Sigmoid colon (tissue), 4 donors: ENCODE measurements at regions not wholly inside any gene's neighbourhood (a gene's known extent, or its start where the extent isn't known, plus 50 kb on each side); places are given as distances from the start of the nearest gene placed in this dataset.

Experiments used
- POLR2A ChIP-seq, 2 donors: fragments of 450-650 bp; IDR thresholded peaks; one replicate each; pipeline ENCODE4 v1.6.1; 2016; ENCODE audit warnings: antibody characterized with exemption in 2 of 2, mild to moderate bottlenecking in 2 of 2, moderate library complexity in 2 of 2
- POLR2AphosphoS5 ChIP-seq, 4 donors: sonication (generic); formaldehyde crosslinking; IDR thresholded peaks; one replicate each; pipeline ENCODE4 v1.6.1; 2017; ENCODE audit warnings: antibody characterized with exemption in 4 of 4
- TF ChIP-seq, protein P1 (sequence below), 4 experiments: fragments of 450-650 bp in 3 of 4; fragments of 200-600 bp in 1 of 4; IDR thresholded peaks; one replicate each; pipeline ENCODE4 v1.5.1; 2016 to 2019; ENCODE audit warnings: antibody characterized with exemption in 4 of 4, mild to moderate bottlenecking in 3 of 4, moderate library complexity in 2 of 4

DNA sequence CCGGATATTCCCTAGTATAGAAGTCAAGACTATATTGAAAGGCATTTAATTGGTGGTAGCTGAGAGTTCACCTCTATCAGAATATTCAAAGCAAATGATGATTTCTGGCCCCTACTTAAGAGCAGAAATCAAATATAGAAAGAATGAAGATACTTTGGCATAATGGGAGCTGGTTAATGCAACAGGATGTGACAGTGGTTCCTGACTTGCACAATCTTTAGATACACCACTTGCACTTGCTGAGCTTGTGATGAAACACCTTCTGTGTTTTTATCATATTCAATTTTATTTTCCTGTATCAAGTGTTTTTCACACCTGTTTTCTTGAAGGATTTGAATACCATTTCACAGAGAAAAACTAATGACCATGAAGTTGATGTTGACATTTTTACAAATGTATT is 124.1 kb upstream of the CDH19 start:
- TF ChIP-seq, protein P1, sequence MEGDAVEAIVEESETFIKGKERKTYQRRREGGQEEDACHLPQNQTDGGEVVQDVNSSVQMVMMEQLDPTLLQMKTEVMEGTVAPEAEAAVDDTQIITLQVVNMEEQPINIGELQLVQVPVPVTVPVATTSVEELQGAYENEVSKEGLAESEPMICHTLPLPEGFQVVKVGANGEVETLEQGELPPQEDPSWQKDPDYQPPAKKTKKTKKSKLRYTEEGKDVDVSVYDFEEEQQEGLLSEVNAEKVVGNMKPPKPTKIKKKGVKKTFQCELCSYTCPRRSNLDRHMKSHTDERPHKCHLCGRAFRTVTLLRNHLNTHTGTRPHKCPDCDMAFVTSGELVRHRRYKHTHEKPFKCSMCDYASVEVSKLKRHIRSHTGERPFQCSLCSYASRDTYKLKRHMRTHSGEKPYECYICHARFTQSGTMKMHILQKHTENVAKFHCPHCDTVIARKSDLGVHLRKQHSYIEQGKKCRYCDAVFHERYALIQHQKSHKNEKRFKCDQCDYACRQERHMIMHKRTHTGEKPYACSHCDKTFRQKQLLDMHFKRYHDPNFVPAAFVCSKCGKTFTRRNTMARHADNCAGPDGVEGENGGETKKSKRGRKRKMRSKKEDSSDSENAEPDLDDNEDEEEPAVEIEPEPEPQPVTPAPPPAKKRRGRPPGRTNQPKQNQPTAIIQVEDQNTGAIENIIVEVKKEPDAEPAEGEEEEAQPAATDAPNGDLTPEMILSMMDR (IDR thresholded peaks at IDR 0.05), result no peak
- TF ChIP-seq POLR2AphosphoS5 (IDR thresholded peaks at IDR 0.05), result no peak
- no peak for TF ChIP-seq POLR2A (IDR thresholded peaks at IDR 0.05)
